G401 (cell line): ENCODE measurements at regions not wholly inside any gene's neighbourhood (a gene's known extent, or its start where the extent isn't known, plus 50 kb on each side); places are given as distances from the start of the nearest gene placed in this dataset.
"Not testable (repeated sequence)": the region's sequence is repeated elsewhere in the genome, so short reads cannot be mapped to it uniquely, and the experiment has no call there.

Experiments used
- DNase-seq: peaks from one replicate; pipeline ENCODE4 v3.0.0-alpha.2; 2015; ENCODE audit warnings: low spot score
- in situ Hi-C: cut with HindIII; loops from 2 replicates; pipeline ENCODE4 v1.10.0; 2016; ENCODE audit warnings: low sequenced_read_pairs, mixed read lengths

GRCh38 chr19:30688696-30689095, 316.5 kb downstream of the ZNF536 start:
- DNase-seq, result no peak
- in situ Hi-C loops, result no loop called here

- in situ Hi-C loops, result no loop called here
- no peak for DNase-seq
Measured at GRCh38 chr19:30686826-30687566, 314.8 kb downstream of the ZNF536 start.

- in situ Hi-C loops, result no loop called here
- DNase-seq, result no peak
Measured at GRCh38 chr19:30686176-30686820, 314.1 kb downstream of the ZNF536 start.

GRCh38 chr19:30685426-30686000, 313.3 kb downstream of the ZNF536 start:
- in situ Hi-C loops, result no loop called here
- no peak for DNase-seq

- DNase-seq, result no peak
- in situ Hi-C loops, result no loop called here
Measured at GRCh38 chr19:30684613-30685012, 312.4 kb downstream of the ZNF536 start.

GRCh38 chr19:30682999-30683536, 310.9 kb downstream of the ZNF536 start:
- peak; percentile 89 for DNase-seq
- in situ Hi-C loops, result no loop called here

GRCh38 chr19:30682146-30682998, 310.2 kb downstream of the ZNF536 start:
- in situ Hi-C loops, result no loop called here

GRCh38 chr19:30681162-30682100, 309.2 kb downstream of the ZNF536 start:
- in situ Hi-C loops, result no loop called here
- peak; percentile 34 for DNase-seq

More at GRCh38 chr19:30682146-30682998, 310.2 kb downstream of the ZNF536 start:
- DNase-seq, result peak; percentile 24

GRCh38 chr19:30680399-30680798, 308.2 kb downstream of the ZNF536 start:
- DNase-seq, in situ Hi-C loops: not testable (repeated sequence)

GRCh38 chr19:30679789-30680188, 307.6 kb downstream of the ZNF536 start:
- in situ Hi-C loops, result no loop called here
- DNase-seq, result peak; percentile 24

GRCh38 chr19:30679153-30679702, 307.0 kb downstream of the ZNF536 start:
- DNase-seq, result no peak
- in situ Hi-C loops, result no loop called here

- DNase-seq, result no peak
- in situ Hi-C loops, result no loop called here
Measured at GRCh38 chr19:30678168-30678567, 306.0 kb downstream of the ZNF536 start.

GRCh38 chr19:30677702-30678101, 305.5 kb downstream of the ZNF536 start:
- DNase-seq, result no peak
- in situ Hi-C loops, result no loop called here

GRCh38 chr19:30676990-30677679, 305.0 kb downstream of the ZNF536 start:
- in situ Hi-C loops, result no loop called here
- DNase-seq, result peak; percentile 23

- no peak for DNase-seq
- in situ Hi-C loops, result no loop called here
Measured at GRCh38 chr19:30675086-30675485, 302.9 kb downstream of the ZNF536 start.

GRCh38 chr19:30674656-30675055, 302.5 kb downstream of the ZNF536 start:
- in situ Hi-C loops, result no loop called here

GRCh38 chr19:30673336-30673735, 301.2 kb downstream of the ZNF536 start:
- DNase-seq, result no peak
- in situ Hi-C loops, result no loop called here

More at GRCh38 chr19:30674656-30675055, 302.5 kb downstream of the ZNF536 start:
- DNase-seq, result no peak
